PC-3 (cell line): ENCODE measurements at regions not wholly inside any gene's neighbourhood (a gene's known extent, or its start where the extent isn't known, plus 50 kb on each side); places are given as distances from the start of the nearest gene placed in this dataset.

Experiments
- CTCF ChIP-seq: fragments of 300-600 bp; sonication (generic); conservative IDR thresholded peaks from 2 replicates; pipeline ENCODE4 v1.5.1; 2017; ENCODE audit warnings: antibody characterized with exemption, low read depth, mild to moderate bottlenecking, low read length
- EZH2 ChIP-seq: fragments of 300-600 bp; sonication (generic); IDR thresholded peaks from one replicate; pipeline ENCODE4 v1.6.1; 2017; ENCODE audit warnings: antibody characterized with exemption, mild to moderate bottlenecking, low read length; ENCODE audit not compliant: unreplicated experiment
- EZH2phosphoT487 ChIP-seq: fragments of 300-600 bp; sonication (generic); IDR thresholded peaks from 2 replicates; pipeline ENCODE4 v1.6.1; 2018; ENCODE audit warnings: mild to moderate bottlenecking, antibody characterized with exemption, low read length, borderline replicate concordance

- TF ChIP-seq CTCF (no peak), EZH2 (no peak), EZH2phosphoT487 (no peak)
These were observed 82.6 kb upstream of the ARHGAP5 start for GRCh38 chr14:31994391-31995033.
